ENCODE measurements at regions not wholly inside any gene's neighbourhood (a gene's known extent, or its start where the extent isn't known, plus 50 kb on each side); places are given as distances from the start of the nearest gene placed in this dataset.
"Not testable (repeated sequence)": the region's sequence is repeated elsewhere in the genome, so short reads cannot be mapped to it uniquely, and the experiment has no call there.

DNA sequence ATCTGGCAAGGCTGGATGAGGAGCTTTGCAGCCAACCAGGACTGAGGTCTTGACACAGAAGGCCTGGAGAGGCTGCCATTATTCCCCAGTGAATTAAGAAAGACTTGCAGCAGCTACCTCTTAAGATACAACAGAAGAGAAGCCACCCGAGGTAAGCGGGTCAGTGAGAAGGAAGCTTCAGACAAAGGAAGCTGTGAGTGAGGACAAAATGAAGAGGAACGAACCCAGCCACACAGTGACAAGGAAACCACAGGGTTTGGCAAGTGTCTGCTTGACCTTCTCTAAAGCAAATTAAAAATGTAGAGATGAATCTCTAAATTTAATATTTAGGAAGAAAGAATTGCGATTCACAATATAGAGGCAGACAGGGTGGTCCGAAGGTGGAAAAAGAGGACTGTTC, 281.8 kb upstream of the FRG1 start:
- not testable (repeated sequence) for DNase-seq (ENCODE audit: low spot score)

DNA sequence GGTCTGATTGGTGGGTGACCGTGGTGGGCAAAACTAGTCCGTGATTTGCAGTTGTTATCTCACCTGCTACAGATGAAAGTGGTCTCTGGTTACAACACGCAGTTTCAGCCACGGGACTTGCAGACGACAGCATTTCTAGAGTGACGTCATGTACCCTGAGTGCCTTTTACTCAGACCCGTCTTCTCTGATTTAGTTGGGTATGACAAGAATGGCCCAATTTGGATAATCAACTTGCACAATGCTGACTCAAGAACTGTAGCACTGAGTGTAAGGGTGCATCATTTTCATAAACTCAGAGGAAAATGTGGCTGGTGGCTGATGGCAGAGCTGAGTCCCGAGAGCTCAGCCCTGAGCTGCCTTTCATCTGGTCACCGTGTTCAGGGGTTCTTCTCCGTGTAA, 281.4 kb upstream of the FRG1 start:
- no peak for DNase-seq (ENCODE audit: low spot score)

DNA sequence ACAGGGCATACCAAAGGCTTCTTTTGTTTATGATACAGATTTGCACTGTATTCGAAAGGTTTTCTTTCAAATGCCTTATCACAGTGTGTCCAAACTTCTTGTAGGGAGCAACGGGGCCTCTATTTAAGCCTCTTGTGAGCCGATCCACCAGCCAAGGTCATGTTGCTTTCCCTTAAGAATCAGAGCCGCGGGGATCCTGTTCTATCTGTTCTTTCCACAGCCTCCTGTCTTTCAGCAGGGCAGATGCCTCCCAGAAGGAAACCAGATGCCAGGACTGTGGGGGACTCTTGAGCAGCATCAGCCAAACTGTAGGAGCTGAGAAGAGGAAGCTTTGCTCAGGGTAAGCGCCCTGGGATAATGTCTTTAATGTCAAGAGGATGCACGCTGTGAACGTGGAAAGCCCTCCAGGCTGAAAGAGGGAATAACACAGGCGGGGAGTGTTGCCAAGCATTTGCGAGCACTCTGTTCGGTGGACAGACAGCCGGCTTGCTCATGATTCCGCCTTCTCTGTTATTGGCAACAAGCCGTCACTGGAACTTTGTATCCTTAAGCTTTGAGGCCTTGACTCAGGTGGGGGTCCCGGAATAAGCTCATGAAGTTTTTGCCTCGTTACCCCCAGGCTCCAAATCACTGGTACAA, 279.8 kb upstream of the FRG1 start:
- no peak for DNase-seq (ENCODE audit: low spot score)

DNA sequence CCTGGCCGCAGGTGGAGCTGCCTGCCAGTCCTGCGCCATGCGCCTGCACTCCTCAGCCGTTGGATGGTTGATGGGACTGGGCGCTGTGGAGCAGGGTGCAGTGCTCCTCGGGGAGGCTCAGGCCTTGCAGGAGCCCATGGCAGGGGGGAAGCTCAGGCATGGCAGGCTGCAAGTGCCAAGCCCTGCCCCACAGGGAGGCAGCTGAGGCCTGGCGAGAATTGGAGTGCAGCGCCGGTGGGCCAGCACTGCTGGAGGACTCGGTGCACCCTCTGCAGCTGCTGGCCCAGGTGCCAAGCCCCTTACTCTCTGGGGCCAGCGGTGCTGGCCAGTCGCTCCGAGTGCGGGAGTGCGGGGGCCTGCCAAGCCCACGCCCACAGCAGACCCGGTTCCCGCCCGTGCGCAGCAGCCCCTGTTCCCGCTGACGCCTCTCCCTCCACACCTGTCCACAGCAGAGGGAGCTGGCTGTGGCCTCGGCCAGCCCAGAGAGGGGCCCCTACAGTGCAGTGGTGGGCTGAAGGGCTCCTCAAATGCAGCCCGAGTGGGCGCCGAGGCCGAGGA, 275.9 kb upstream of the FRG1 start:
- no peak for DNase-seq (ENCODE audit: low spot score)

DNA sequence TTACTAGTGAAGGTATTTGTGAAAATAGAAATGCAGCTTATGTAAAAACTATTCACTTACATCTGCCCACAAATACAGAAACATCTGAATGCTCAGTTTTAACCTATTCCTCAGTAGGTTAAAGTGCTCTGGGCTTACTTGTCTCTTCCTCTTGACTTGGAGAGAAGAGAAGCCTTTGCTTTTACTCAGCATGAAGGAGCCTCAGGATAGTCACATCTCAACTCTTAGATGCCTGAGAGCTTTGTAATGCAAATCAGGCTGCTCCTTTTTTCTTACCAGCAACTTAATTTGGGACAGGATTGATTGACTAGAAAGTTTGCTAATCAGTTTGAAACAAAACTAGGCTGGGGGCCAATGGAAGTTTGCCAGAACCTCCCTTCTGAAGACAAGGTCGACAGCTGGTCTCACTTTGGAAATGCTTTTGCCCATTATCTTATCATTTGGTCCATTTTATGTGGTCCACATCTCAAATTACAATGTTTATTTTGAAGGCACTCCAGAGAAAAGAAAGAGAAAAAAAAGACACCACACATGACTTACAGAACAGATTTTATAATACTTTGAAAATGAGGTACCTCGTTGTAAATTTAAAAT, 274.9 kb upstream of the FRG1 start:
- not testable (repeated sequence) for DNase-seq (ENCODE audit: low spot score)

DNA sequence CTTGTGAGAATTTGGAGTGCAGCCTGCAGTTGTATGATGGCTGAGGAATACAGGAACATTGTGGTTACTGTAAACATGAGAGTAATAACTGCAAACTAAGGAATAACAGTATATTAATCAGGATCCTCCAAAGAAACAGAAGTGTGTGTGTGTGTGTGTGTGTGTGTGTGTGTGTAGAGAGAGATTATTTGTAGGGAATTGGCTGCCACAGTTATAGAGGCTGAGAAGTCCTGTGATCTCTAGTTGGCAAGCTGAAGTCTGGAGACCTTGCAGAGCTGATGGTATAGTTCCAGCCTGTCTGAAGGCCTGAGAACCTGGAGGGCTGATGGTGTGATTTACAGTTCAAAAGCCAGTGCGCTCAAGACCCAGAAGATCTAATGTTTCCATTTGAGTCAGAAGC, 273.3 kb upstream of the FRG1 start:
- not testable (repeated sequence) for DNase-seq (ENCODE audit: low spot score)

DNA sequence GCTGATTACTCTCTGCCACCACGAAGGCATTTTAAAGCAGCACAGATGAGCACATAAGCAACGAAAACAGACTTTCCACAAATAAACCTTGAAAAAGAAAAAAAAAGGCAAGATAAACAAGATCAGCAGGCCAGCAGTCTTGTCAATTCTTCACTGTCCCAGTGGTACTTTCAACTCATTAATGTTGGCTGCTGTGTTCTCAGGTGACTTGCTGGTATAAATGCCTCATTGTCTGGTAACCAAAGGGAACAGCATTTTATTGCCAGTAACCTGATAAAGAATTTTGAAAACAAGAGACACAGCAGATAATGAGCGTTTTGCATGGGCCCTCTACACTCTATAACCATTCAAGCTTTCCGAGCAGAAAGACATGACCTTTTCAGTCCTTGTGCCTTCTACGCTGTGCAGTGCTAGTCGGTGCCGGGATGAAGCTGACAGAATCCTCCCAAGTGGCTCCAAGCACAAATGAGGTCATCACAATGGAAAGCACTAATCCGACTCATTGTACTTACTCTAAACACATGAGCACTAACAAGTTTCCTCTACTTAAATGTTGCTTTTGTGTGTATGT, 242.9 kb upstream of the FRG1 start:
- DNase-seq (ENCODE audit: low spot score) = not testable (repeated sequence)

DNA sequence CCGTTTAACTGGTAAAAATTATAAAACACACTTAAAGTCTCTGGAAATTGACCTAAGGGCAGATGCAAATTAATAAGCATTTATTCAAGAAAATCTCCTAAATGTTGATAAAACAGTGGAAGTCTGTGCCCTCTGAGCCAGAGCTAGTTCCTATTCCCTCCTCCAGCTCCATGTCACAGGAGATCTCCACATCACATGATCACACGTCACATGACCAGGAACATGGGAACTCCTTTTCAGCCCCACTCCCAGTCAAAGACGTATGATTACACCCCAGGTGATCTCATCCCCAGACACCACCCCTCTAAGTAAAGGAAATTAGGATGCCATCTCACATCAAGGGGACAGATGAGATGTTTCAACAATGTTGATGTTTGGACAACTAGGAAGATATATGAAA, 237.7 kb upstream of the FRG1 start:
- not testable (repeated sequence) for DNase-seq (ENCODE audit: low spot score)

DNA sequence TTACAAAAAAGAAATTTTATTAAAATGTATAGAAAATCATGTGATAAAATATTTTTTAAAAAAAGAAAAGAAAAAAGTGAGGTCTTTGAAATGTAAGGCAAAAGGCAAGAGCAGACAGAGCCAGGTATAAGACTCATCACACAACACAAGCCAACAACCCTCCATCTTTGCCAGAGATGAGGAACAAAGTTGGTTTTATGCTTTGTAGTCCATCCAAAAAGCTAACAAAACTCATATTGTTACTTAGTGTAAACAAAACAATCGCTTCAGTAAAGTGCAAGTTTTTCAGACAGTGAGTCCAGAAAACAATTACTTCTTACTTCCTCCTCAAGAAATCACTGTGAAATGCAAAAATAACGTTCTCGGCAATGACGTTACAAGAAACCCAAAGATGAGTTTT, 233.9 kb upstream of the FRG1 start:
- DNase-seq (ENCODE audit: low spot score) = not testable (repeated sequence)

DNA sequence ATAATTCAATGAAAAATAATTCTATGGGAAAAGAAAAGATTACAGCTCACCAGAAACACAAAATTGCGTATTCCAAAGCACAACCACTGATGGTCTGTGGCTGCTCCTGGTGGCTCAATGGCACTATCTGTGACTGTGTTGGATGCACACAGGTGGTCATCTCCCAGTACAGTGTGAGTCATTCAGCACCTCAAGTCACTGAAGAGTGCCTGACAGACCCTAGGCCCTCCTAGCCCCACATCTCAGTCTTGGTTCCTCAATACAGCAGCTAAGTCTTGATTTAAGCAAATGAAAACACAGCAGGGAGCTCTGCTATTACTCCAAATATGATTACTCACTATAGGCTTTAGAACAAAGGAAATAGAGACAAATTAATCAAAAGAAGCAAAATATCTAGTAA, 233.4 kb upstream of the FRG1 start:
- not testable (repeated sequence) for DNase-seq (ENCODE audit: low spot score)

DNA sequence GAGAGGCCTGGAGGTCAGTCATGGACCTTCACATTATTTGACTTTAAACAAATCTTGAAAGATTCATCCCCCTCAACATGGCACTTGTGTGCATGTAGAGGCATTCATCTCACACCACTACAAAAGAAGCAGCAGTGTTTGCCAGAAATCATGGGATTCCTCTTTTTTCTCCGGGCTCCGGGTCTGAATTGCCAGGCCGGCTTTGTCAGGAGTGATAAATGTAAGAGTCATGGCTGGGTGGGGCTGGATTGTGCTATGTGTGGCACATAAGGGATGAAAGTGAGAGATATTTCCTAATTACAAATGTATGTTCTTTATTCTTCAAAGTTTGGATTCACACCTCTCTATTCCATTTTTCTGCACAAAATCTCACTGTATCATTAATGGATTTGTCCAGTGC, 228.7 kb upstream of the FRG1 start:
- not testable (repeated sequence) for DNase-seq (ENCODE audit: low spot score)

DNA sequence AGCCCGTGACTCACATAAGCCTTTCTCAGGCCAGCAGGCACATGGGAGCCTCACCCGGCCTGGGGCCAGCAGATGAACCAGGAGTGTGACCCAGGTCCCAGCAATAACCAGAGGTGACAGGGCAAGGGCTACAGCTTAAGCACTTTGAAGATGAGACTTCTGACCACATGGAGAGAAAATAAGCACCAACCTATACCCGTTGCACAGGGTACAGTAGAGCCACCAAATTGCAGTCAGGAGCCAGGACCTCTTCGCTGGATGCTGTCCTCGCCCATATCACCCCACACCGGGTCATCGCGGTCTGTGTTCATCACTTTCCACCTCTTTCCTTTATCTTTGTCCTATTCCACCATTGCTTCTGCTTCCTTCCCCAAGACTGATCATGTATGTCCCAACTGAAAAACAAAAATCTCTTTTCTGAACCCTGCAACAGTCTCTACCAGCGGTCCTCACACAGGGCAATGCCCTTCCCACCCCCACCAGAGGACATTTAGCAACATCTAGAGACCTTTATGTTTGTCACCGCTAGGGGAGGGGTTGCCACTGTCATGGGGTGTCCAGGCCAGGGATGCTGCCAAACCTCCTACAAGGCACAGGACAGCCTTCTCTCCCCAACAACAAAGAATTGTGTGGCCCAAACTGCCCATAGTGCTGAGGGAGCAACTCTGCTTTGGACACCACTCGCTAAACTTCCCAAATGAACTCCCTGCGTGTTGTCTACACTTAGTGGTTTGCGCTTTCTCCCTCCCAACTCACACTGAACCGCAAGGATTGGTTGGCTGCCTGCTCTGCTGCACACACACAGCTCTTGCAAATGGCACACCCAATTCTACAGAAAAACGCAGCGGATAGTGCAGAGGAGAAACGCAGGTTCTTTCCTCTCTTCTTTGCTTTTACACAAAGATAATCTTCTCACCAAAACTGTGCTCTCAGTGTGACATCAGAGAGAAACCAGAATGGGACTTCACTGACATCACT, 219.4 kb upstream of the FRG1 start:
- DNase-seq (ENCODE audit: low spot score) = not testable (repeated sequence)

DNA sequence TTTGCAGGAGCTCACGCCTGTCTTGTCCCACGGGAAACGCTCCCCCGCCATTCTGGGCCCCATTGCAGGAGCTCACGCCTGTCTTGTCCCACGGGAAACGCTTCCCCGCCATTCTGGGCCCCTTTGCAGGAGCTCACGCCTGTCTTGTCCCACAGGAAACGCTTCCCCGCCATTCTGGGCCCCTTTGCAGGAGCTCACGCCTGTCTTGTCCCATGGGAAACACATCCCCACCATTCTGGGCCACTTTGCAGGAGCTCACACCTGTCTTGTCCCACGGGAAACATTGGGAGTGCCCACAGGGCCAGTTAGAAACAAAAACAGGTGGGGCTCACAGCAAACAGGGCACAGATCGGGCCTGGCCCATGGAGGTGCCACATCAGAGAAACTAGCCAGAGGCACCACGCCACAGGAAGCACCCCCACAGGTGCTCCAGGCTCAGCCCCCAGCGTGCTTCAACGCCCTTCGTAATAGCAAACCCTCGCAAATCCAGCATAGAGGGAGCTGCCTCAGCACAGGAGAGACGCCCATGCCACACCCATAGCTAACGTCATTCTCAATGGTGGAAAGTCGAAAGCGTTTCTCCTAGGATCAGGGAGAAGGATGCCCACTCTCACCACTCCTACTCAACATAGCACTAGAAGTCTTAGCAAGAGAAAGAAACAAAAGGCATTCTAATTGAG, 218.2 kb upstream of the FRG1 start:
- not testable (repeated sequence) for DNase-seq (ENCODE audit: low spot score)

DNA sequence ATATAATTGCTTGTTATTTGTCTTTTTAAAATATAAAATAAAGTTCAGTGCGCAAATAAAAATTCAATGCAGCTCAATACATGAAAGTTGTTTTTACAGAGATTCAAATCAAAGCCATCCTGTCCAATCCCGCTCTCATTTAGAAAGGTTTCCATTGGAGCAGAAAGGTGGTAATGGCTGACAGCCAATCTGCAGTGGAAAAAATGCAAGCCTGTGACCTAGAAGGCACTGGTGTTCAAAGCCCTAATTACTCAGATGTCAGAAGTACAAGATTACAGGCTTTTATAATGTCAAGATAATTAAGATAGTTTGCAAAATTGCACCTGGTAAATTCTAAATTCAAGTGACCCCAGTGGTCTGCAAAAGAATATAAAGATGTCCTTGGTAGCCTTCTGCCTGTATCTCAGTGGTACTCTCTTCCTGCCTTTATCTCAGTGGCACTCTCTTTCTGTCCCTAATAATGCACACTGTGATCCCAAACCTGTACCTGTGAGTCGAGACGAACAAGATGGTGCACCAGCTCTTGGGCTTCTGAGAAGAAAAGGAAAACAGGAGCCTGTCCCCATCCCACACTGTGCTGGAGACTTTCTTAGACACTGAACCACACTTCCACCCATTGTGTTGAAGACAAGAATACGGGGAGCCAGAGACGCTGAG, 212.6 kb upstream of the FRG1 start:
- DNase-seq (ENCODE audit: low spot score) = not testable (repeated sequence)

DNA sequence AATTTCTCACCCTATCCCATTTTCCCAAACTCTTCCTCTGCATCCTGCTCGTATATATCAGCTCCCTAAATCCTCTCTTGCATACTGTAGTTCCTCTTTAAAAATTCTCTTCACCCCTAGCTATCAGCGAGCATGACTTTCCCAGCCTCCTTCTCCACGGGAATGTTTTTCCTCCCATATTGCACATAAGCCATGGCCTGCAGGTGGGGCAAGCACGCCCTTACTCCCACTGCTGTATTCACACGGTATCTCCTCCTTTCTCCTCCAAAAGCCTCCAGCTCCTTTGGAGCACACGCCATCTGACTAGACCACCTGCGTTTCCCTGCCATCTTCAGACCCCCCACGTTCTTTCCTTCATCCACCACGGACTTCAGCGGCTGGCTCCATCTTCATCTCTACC, 208.7 kb upstream of the FRG1 start:
- not testable (repeated sequence) for DNase-seq (ENCODE audit: low spot score)

DNA sequence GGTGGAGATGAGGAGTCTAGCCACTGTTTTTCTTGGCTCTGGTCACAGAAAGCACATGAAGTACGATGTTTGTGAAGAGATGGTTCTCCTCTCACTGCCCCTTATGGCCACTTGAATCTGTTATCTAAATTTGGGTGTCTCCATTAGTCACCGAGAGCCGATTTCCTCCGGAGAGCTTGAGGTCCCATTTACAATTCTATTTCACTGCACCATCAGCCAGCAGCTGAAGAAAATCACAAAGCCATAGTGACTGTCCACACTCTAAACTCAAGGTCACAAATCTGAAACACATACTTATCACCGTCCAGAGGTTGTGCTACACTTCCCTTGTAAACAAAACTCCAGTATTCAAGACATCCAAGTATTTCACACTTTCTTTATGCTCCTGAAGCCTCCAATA, 207.2 kb upstream of the FRG1 start:
- not testable (repeated sequence) for DNase-seq (ENCODE audit: low spot score)

DNA sequence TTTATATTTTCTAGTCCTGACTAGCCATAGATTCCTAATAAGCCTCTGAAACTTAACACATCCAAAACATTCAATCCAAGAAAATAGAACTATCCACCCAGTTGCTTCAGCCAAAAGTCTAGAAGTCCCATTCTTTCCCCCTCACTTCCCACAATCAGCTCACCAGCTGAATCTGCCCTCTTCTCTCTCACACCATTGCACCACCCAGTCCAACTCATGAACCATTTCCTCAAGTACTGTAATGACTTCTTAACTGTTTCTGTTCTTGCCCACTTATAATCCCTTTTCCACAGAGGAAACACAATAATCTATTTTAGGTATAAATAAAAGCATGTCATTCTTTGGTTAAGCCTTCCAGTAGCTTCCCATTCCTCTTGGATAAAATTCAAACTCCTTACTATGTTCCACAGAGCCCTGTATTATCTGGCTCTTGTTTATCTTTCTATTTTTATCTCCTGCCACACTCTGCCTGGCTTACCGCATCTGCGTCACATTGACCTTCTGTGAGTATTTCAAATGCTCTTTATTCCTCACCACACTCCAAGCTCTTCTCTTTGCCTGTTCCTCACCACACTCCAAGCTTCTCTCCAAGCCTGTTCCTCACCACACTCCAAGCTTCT, 205.9 kb upstream of the FRG1 start:
- DNase-seq (ENCODE audit: low spot score) = not testable (repeated sequence)

DNA sequence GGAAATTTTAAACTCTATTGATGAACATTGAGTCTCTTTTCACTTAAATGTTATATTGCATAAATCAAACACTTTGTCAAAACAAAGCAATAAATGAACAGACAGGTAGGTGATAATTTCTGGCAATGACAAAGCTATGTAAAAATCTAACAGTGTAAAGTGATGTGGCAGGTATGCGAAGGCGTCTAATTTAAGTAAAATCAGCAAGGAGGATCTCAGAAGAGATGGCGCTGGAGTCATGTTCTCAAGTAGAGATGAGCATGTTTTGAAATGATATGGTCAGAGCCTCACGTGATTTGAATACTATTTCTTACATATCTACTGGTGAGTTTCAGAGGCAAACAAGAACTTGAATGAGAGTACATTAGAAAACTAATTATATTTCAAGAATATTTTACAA, 204.0 kb upstream of the FRG1 start:
- DNase-seq (ENCODE audit: low spot score) = not testable (repeated sequence)

DNA sequence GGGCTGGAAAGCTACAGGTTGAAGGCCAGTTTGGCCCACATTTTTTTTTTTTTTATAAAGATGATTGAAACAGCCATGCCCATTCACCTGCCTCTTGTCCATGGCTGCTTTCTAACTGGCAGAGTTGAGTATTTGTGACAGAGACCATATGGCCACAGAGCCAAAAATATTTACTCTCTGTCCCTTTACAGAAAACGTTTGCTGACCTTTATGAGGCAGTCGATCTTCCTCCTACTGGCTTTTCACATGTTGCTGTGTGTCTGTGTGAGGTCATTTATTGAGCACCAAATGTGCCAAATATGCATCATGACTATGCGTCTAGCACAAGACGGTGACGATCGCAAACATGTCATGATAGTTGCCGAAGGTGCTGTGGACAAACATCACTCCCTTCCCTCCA, 200.6 kb upstream of the FRG1 start:
- DNase-seq (ENCODE audit: low spot score) = not testable (repeated sequence)

DNA sequence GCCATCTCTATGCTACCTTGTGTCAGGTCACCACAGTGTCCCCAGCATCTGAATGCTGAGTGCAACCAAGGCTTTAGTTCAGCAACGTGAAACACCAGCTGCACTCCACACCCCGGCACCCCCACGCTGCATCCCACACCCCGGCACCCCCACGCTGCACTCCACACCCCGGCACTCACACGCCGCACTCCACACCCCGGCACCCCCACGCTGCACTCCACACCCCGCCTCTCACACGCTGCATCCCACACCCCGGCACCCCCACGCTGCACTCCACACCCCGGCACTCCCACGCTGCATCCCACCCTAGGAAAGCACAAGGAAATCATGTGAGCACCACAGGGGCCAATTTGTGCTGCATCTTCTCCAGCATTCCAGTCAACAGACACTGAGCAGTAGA, 199.8 kb upstream of the FRG1 start:
- no peak for DNase-seq (ENCODE audit: low spot score)

Data from HT-29 (cell line).